Muscle layer of duodenum (tissue), 2 donors: ENCODE measurements at regions not wholly inside any gene's neighbourhood (a gene's known extent, or its start where the extent isn't known, plus 50 kb on each side); places are given as distances from the start of the nearest gene placed in this dataset.
"Not testable (repeated sequence)": the region's sequence is repeated elsewhere in the genome, so short reads cannot be mapped to it uniquely, and the experiment has no call there.

ENCODE experiments used
- H3K27ac ChIP-seq: one replicate; pipeline ENCODE4 v1.7.0; 2013; ENCODE audit warnings: mild to moderate bottlenecking, low read length
- H3K27me3 ChIP-seq: one replicate; pipeline ENCODE4 v1.7.0; 2013; ENCODE audit warnings: low read depth, mild to moderate bottlenecking, control low read depth, low read length
- H3K36me3 ChIP-seq, 2 donors: one replicate each; pipeline ENCODE4 v1.7.0; 2013; ENCODE audit warnings: low read length in 2 of 2, control low read depth in 1 of 2, mild to moderate bottlenecking in 1 of 2; ENCODE audit not compliant: insufficient read depth in 2 of 2, control insufficient read depth in 1 of 2
- H3K4me1 ChIP-seq, 2 donors: one replicate each; pipeline ENCODE4 v1.7.0; 2013; ENCODE audit warnings: low read length in 2 of 2, mild to moderate bottlenecking in 2 of 2, control low read depth in 1 of 2, moderate library complexity in 1 of 2; ENCODE audit not compliant: insufficient read depth in 2 of 2, control insufficient read depth in 1 of 2
- H3K4me3 ChIP-seq, 2 donors: one replicate each; pipeline ENCODE4 v1.7.0; 2013; ENCODE audit warnings: low read length in 2 of 2, low read depth in 1 of 2, mild to moderate bottlenecking in 1 of 2
- H3K9me3 ChIP-seq, 2 donors: one replicate each; pipeline ENCODE4 v1.7.0; 2013; ENCODE audit warnings: low read length in 2 of 2, control low read depth in 1 of 2, mild to moderate bottlenecking in 1 of 2; ENCODE audit not compliant: control insufficient read depth in 1 of 2
- donor health status: healthy.

DNA sequence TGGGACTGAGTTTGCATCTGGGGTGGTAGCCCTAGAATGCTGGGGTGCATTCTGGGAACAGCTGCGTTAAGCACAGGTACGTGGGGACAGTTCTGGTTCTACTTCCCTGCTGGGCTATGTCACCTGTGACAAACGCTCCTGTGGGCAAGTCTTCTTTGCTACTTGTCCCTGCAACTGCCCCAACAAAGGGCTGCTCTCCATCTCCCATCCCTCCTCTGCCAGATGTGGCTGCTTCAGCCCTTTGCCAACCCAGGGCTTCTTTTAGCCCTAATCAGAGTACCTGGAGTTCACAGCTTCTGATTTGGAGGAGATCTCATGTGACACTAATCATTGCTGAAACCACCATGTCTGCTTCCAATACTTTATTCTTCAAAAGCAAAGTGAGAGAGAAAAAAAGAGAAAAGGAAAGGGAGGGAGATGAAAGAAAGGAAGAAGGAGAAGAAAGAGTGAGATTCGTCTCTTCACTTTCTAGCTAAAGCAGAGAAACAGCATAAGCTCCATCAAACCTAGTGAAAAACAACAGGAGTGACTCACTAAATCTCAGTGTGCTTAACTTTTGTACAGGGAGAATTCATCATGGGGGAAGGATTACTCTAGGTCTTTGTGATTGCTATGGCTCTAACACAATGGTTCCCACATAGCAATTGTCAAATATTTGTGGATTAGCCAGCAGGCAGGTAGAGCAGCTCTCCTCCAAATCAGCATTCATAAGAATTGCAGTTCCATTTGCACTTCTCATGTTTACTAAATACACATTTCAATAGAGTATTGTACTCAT lies 174.8 kb downstream of the LRIG3 start:
- H3K9me3 ChIP-seq: no peaks in the 10 kb centered on the region
- no peaks in the 10 kb centered on the region for H3K36me3 ChIP-seq
- no peak overlapping the region for H3K4me3 ChIP-seq
- no peaks in the 10 kb centered on the region for H3K27me3 ChIP-seq
- no peaks in the 10 kb centered on the region for H3K4me1 ChIP-seq
- H3K27ac ChIP-seq: no peak overlapping the region

- peaks cover 0 to under 1% of the 10 kb centered on the region in 2 donors for H3K9me3 ChIP-seq
- no peaks in the 10 kb centered on the region for H3K36me3 ChIP-seq
- H3K27me3 ChIP-seq: no peaks in the 10 kb centered on the region
- H3K27ac ChIP-seq: no peak overlapping the region
- H3K4me3 ChIP-seq: no peak overlapping the region
- H3K4me1 ChIP-seq: no peaks in the 10 kb centered on the region
These were observed 172.8 kb downstream of the LRIG3 start for GRCh38 chr12:58747533-58747932.

DNA sequence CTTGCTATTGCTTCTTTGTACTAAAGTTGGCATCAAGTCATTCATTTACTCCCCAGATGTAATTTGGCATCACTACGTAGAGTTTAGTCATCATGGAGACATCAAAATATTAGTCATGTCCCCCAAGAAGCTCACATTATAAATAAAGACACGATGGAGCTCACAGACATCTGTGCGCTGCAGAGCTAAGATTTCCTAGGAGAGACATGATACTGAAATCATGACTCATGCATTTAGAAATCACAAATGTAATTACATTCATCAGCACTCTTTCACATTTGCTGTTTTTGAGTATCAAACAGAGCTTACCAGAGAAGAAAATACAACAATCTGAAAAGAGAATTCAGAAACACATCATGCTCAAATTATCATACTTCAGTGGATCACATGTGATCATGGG lies 169.8 kb downstream of the LRIG3 start:
- H3K27me3 ChIP-seq: no peaks in the 10 kb centered on the region
- no peak overlapping the region for H3K4me3 ChIP-seq
- H3K27ac ChIP-seq: no peak overlapping the region
- peaks cover 0 to 4% of the 10 kb centered on the region in 2 donors for H3K9me3 ChIP-seq
- H3K4me1 ChIP-seq: no peaks in the 10 kb centered on the region
- no peaks in the 10 kb centered on the region for H3K36me3 ChIP-seq

GRCh38 chr12:58757422-58757821 lies 162.9 kb downstream of the LRIG3 start:
- Histone ChIP-seq H3K4me1 (no peaks in the 10 kb centered on the region), H3K4me3 (no peak overlapping the region), H3K9me3 (peaks cover 0 to 4% of the 10 kb centered on the region in 2 donors), H3K27ac (no peak overlapping the region), H3K36me3 (no peaks in the 10 kb centered on the region), H3K27me3 (no peaks in the 10 kb centered on the region)

DNA sequence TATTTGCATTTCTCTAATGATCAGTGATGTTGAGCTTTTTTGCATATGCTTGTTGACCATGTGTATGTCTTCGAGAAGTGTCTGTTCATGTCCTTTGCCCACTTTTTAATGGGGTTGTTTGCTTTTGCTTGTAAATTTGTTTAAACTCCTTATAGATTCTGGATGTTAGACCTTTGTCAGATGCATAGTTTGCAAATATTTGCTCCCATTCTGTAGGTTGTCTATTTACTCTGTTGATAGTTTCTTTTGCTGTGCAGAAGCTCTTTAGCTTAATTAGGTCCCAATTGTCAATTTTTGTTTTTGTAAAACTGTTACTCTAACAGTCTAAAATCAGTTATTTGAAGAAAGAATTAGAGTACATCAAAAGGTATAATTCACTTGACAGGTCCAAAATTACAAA lies 160.6 kb downstream of the LRIG3 start:
- not testable (repeated sequence) for H3K27me3 ChIP-seq, H3K4me3 ChIP-seq, H3K36me3 ChIP-seq, H3K27ac ChIP-seq, H3K4me1 ChIP-seq, H3K9me3 ChIP-seq

DNA sequence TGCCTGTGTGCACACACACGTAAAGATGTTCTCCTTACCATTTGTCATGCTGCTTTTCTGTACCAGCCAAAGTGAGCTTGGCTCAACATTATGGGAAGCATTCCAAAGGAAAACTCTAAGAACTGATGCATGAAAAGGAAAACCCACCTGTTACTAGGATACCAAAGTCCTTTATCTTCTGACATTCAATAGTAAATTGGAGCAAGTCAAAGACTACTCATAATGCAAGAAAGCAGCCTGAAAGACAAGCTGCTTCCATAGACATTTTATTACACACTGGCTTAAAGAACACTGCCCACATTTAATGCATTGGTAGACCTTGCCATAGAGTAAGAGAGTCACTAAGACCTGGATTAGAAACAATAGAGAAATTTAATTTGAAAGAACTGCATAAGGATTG lies 159.0 kb downstream of the LRIG3 start:
- H3K27ac ChIP-seq: no peak overlapping the region
- H3K27me3 ChIP-seq: no peaks in the 10 kb centered on the region
- H3K4me1 ChIP-seq: peaks cover 0 to 9% of the 10 kb centered on the region in 2 donors
- H3K9me3 ChIP-seq: no peaks in the 10 kb centered on the region
- no peak overlapping the region for H3K4me3 ChIP-seq
- no peaks in the 10 kb centered on the region for H3K36me3 ChIP-seq

- H3K27ac ChIP-seq: no peak overlapping the region
- H3K27me3 ChIP-seq: no peaks in the 10 kb centered on the region
- no peaks in the 10 kb centered on the region for H3K36me3 ChIP-seq
- no peak overlapping the region for H3K4me3 ChIP-seq
- no peaks in the 10 kb centered on the region for H3K9me3 ChIP-seq
- H3K4me1 ChIP-seq: peaks cover 0 to 14% of the 10 kb centered on the region in 2 donors
These were observed 156.0 kb downstream of the LRIG3 start for GRCh38 chr12:58764100-58764953.

DNA sequence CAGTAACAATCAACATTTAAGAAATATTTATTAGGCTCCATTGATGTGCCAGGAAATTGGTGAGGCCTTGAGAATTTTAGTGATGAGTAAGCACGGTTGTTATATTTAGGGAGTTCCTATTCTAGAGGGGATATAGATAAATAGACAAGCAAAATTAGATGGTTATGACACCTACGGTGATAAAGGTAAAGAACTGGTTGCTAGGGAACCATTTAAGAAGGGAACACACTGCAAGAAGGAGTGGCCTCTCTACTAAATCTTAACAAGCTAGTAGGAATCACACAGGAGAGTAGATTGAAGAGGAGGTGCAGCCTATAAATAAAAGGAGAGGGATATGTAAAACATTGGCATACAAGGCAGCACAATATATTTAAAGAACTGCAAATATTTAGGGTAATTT lies 155.2 kb downstream of the LRIG3 start:
- Histone ChIP-seq H3K27ac (no peak overlapping the region), H3K9me3 (no peaks in the 10 kb centered on the region), H3K4me3 (no peak overlapping the region), H3K27me3 (no peaks in the 10 kb centered on the region), H3K4me1 (peaks cover 0 to 14% of the 10 kb centered on the region in 2 donors), H3K36me3 (no peaks in the 10 kb centered on the region)

GRCh38 chr12:58765653-58766512 lies 154.4 kb downstream of the LRIG3 start:
- Histone ChIP-seq H3K27me3 (no peaks in the 10 kb centered on the region), H3K36me3 (no peaks in the 10 kb centered on the region), H3K27ac (no peak overlapping the region), H3K4me3 (no peak overlapping the region), H3K4me1 (peaks cover 0 to 14% of the 10 kb centered on the region in 2 donors), H3K9me3 (no peaks in the 10 kb centered on the region)

DNA sequence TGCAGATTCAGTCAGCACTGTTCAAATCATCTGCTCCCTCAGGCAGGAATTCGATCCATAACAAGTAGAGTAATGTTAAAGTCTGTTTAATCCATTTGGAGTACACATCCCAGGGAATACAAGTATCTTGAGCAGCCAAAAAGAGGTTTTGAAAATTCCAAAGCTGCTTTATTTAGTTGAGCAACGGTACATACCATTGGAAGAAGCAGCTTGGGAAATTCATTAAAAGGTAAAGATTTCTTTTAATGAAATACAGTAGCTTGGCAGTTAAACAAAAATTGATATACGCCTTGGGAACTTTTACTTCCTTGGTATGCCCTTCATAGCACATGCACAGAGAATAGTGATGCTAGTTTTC lies 153.8 kb downstream of the LRIG3 start:
- no peak overlapping the region for H3K27ac ChIP-seq
- H3K9me3 ChIP-seq: no peaks in the 10 kb centered on the region
- no peak overlapping the region for H3K4me3 ChIP-seq
- peaks cover 0 to 14% of the 10 kb centered on the region in 2 donors for H3K4me1 ChIP-seq
- no peaks in the 10 kb centered on the region for H3K36me3 ChIP-seq
- H3K27me3 ChIP-seq: no peaks in the 10 kb centered on the region

- no peaks in the 10 kb centered on the region for H3K9me3 ChIP-seq
- no peaks in the 10 kb centered on the region for H3K27me3 ChIP-seq
- H3K27ac ChIP-seq: no peak overlapping the region
- peaks cover 0 to 14% of the 10 kb centered on the region in 2 donors for H3K4me1 ChIP-seq
- H3K4me3 ChIP-seq: no peak overlapping the region
- no peaks in the 10 kb centered on the region for H3K36me3 ChIP-seq
These were observed 152.8 kb downstream of the LRIG3 start for GRCh38 chr12:58767496-58767895.
